ENCODE measurements at regions not wholly inside any gene's neighbourhood (a gene's known extent, or its start where the extent isn't known, plus 50 kb on each side); places are given as distances from the start of the nearest gene placed in this dataset.

GRCh38 chr6:113317891-113318574, 539.1 kb upstream of the MARCKS start:
- Histone ChIP-seq H3K27me3 (ENCODE audit: insufficient read depth, low read length) (no peaks in the 10 kb centered on the region), H3F3A (ENCODE audit: insufficient read depth, low read length) (no peaks in the 10 kb centered on the region), H3K4me1 (ENCODE audit: insufficient read depth, low read length, severe bottlenecking) (no peaks in the 10 kb centered on the region), H3K79me2 (ENCODE audit: insufficient read depth, low read length) (no peaks in the 10 kb centered on the region), H3K27ac (ENCODE audit: low read depth, low read length, poor library complexity, severe bottlenecking) (no peak overlapping the region), H4K20me1 (ENCODE audit: insufficient read depth, low read length) (no peaks in the 10 kb centered on the region), H3K4me3 (ENCODE audit: low read depth, low read length, poor library complexity, severe bottlenecking) (no peak overlapping the region), H3K9ac (ENCODE audit: low read length) (no peak overlapping the region), H2AFZ (ENCODE audit: low read length) (no peak overlapping the region), H3K9me3 (ENCODE audit: low read length) (no peaks in the 10 kb centered on the region), H3K9me2 (ENCODE audit: low read depth, low read length) (no peaks in the 10 kb centered on the region), H3K4me2 (ENCODE audit: low read length) (no peak overlapping the region), H3K36me3 (ENCODE audit: insufficient read depth, low read length) (no peaks in the 10 kb centered on the region)
- TF ChIP-seq EZH2 (IDR thresholded peaks at IDR 0.05; ENCODE audit: borderline replicate concordance, low read length) = no peak
- no peak for TF ChIP-seq CTCF (IDR thresholded peaks at IDR 0.05; ENCODE audit: low read length)

GRCh38 chr6:113318575-113318917, 538.6 kb upstream of the MARCKS start:
- no peak overlapping the region for H3K4me3 ChIP-seq (ENCODE audit: low read depth, low read length, poor library complexity, severe bottlenecking)
- no peak for TF ChIP-seq CTCF (IDR thresholded peaks at IDR 0.05; ENCODE audit: low read length)
- no peak overlapping the region for H2AFZ ChIP-seq (ENCODE audit: low read length)

GRCh38 chr6:113320653-113321052, 536.5 kb upstream of the MARCKS start:
- Histone ChIP-seq H3K9me2 (ENCODE audit: low read depth, low read length) (no peaks in the 10 kb centered on the region), H2AFZ (ENCODE audit: low read length) (no peak overlapping the region), H3K4me2 (ENCODE audit: low read length) (no peak overlapping the region), H3K79me2 (ENCODE audit: insufficient read depth, low read length) (no peaks in the 10 kb centered on the region), H3F3A (ENCODE audit: insufficient read depth, low read length) (no peaks in the 10 kb centered on the region), H4K20me1 (ENCODE audit: insufficient read depth, low read length) (no peaks in the 10 kb centered on the region), H3K36me3 (ENCODE audit: insufficient read depth, low read length) (no peaks in the 10 kb centered on the region), H3K9me3 (ENCODE audit: low read length) (no peaks in the 10 kb centered on the region), H3K4me3 (ENCODE audit: low read depth, low read length, poor library complexity, severe bottlenecking) (no peak overlapping the region), H3K9ac (ENCODE audit: low read length) (no peak overlapping the region), H3K27ac (ENCODE audit: low read depth, low read length, poor library complexity, severe bottlenecking) (no peak overlapping the region), H3K4me1 (ENCODE audit: insufficient read depth, low read length, severe bottlenecking) (no peaks in the 10 kb centered on the region), H3K27me3 (ENCODE audit: insufficient read depth, low read length) (no peaks in the 10 kb centered on the region)
- TF ChIP-seq EZH2 (IDR thresholded peaks at IDR 0.05; ENCODE audit: borderline replicate concordance, low read length) = no peak
- no peak for TF ChIP-seq CTCF (IDR thresholded peaks at IDR 0.05; ENCODE audit: low read length)

More at GRCh38 chr6:113318575-113318917, 538.6 kb upstream of the MARCKS start:
- no peak overlapping the region for H3K27ac ChIP-seq (ENCODE audit: low read depth, low read length, poor library complexity, severe bottlenecking)
- no peaks in the 10 kb centered on the region for H3K9me3 ChIP-seq (ENCODE audit: low read length)
- no peaks in the 10 kb centered on the region for H3K4me1 ChIP-seq (ENCODE audit: insufficient read depth, low read length, severe bottlenecking)
- no peak overlapping the region for H3K4me2 ChIP-seq (ENCODE audit: low read length)
- no peaks in the 10 kb centered on the region for H3K9me2 ChIP-seq (ENCODE audit: low read depth, low read length)
- no peaks in the 10 kb centered on the region for H3K27me3 ChIP-seq (ENCODE audit: insufficient read depth, low read length)
- no peaks in the 10 kb centered on the region for H4K20me1 ChIP-seq (ENCODE audit: insufficient read depth, low read length)
- no peaks in the 10 kb centered on the region for H3K79me2 ChIP-seq (ENCODE audit: insufficient read depth, low read length)
- no peak overlapping the region for H3K9ac ChIP-seq (ENCODE audit: low read length)
- no peaks in the 10 kb centered on the region for H3K36me3 ChIP-seq (ENCODE audit: insufficient read depth, low read length)
- H3F3A ChIP-seq (ENCODE audit: insufficient read depth, low read length) = no peaks in the 10 kb centered on the region
